Endothelial cell of umbilical vein (primary cell): ENCODE measurements at regions not wholly inside any gene's neighbourhood (a gene's known extent, or its start where the extent isn't known, plus 50 kb on each side); places are given as distances from the start of the nearest gene placed in this dataset.

Experiments
- BruUV-seq: library from RNA; stranded (reverse); fragments of 400-500 nt; replicated peaks from 2 replicates; lab custom pipeline; 2021; lab: Mats Ljungman, UMichigan
- CTCF ChIA-PET: fragments of 300-600, 350-600 bp; sonication (Branson Sonifier 250); formaldehyde crosslinking; loops from one replicate; lab custom pipeline; 2021; ENCODE audit warnings: antibody characterized with exemption, inconsistent platforms; lab: Charles Lee
- POLR2A ChIA-PET: fragments of 300-600, 350-600 bp; sonication (Branson Sonifier 250); formaldehyde crosslinking; loops from one replicate; lab custom pipeline; 2021; ENCODE audit warnings: antibody characterized with exemption, inconsistent platforms; lab: Charles Lee
- DNase-seq: peaks from one replicate; pipeline ENCODE4 v3.0.0-alpha.2; 2011; ENCODE audit warnings: low read depth, low spot score
- FAIRE-seq: peaks from 2 replicates; lab custom pipeline; 2011; peaks lifted over from hg19 to GRCh38; lab: Jason Lieb, UNC
- H2AFZ ChIP-seq: 2 replicates; pipeline ENCODE4 v1.6.0; 2012; ENCODE audit warnings: low read depth, low read length, control low read depth, inconsistent platforms
- H3K27ac ChIP-seq: 2 replicates; pipeline ENCODE4 v1.5.1; 2011; ENCODE audit warnings: low read depth, mild to moderate bottlenecking, control low read depth, low read length, moderate library complexity; ENCODE audit not compliant: insufficient read depth
- H3K27me3 ChIP-seq, 2 experiments: 2 replicates each; pipeline versions ENCODE4 v1.6.0 to v1.6.1; 2011; ENCODE audit warnings: low read length in 2 of 2, mixed read lengths in 1 of 2; ENCODE audit not compliant: control insufficient read depth in 2 of 2, insufficient read depth in 2 of 2
- H3K36me3 ChIP-seq, 2 experiments: 2 replicates in 1 of 2; 3 replicates in 1 of 2; pipeline ENCODE4 v1.5.1; 2011; ENCODE audit warnings: low read length in 2 of 2, mild to moderate bottlenecking in 1 of 2, moderate library complexity in 1 of 2; ENCODE audit not compliant: control insufficient read depth in 2 of 2, insufficient read depth in 2 of 2; ENCODE audit errors: extremely low read depth in 1 of 2
- H3K4me1 ChIP-seq: 3 replicates; pipeline ENCODE4 v1.5.1; 2011; ENCODE audit warnings: mild to moderate bottlenecking, low read length; ENCODE audit not compliant: control insufficient read depth, insufficient read depth; ENCODE audit errors: extremely low read depth
- H3K4me2 ChIP-seq: 2 replicates; pipeline ENCODE4 v1.6.1; 2011; ENCODE audit warnings: low read length, control low read depth, mixed read lengths; ENCODE audit not compliant: insufficient read depth
- H3K4me3 ChIP-seq, 3 experiments: fragments of 200-600 bp in 1 of 3; sonication (generic), shearing (Covaris generic) in 1 of 3; replicated peaks in 1 of 3; 2 replicates each; pipeline ENCODE4 v1.5.1; 2011 to 2016; ENCODE audit warnings: control low read depth in 3 of 3, low read length in 3 of 3, mild to moderate bottlenecking in 2 of 3, inconsistent platforms in 1 of 3, low read depth in 1 of 3, moderate library complexity in 1 of 3; ENCODE audit not compliant: insufficient read depth in 1 of 3
- H3K79me2 ChIP-seq: 2 replicates; pipeline ENCODE4 v1.6.0; 2012; ENCODE audit warnings: low read length, inconsistent platforms; ENCODE audit not compliant: control insufficient read depth, insufficient read depth
- H3K9ac ChIP-seq: replicated peaks from 2 replicates; pipeline ENCODE3; 2011; ENCODE audit warnings: low read length, control low read depth; ENCODE audit not compliant: insufficient read depth; ENCODE audit errors: extremely low read depth
- H3K9me1 ChIP-seq: replicated peaks from 3 replicates; pipeline ENCODE4 v1.6.0; 2011; ENCODE audit warnings: mild to moderate bottlenecking, low read length; ENCODE audit not compliant: control insufficient read depth, insufficient read depth; ENCODE audit errors: extremely low read depth
- H3K9me3 ChIP-seq: replicated peaks from 2 replicates; pipeline ENCODE4 v1.5.1; 2012; ENCODE audit warnings: low read length, inconsistent platforms; ENCODE audit not compliant: control insufficient read depth, insufficient read depth
- H4K20me1 ChIP-seq: replicated peaks from 2 replicates; pipeline ENCODE3; 2011; ENCODE audit warnings: mild to moderate bottlenecking, low read length; ENCODE audit not compliant: control insufficient read depth, insufficient read depth; ENCODE audit errors: extremely low read depth
- EZH2 ChIP-seq: IDR thresholded peaks from 2 replicates; pipeline ENCODE4 v1.6.1; 2012; ENCODE audit warnings: borderline replicate concordance, low read depth, mild to moderate bottlenecking, moderate library complexity, low read length, inconsistent platforms; ENCODE audit not compliant: severe bottlenecking
- FOS ChIP-seq: IDR thresholded peaks from 2 replicates; pipeline ENCODE4 v1.6.1; 2011; ENCODE audit warnings: mild to moderate bottlenecking, low read length, moderate library complexity, borderline replicate concordance; ENCODE audit not compliant: insufficient read depth
- POLR2A ChIP-seq: IDR thresholded peaks from 2 replicates; pipeline ENCODE4 v1.6.1; 2012; ENCODE audit warnings: low read depth, mild to moderate bottlenecking, control low read depth, low read length
- dilution Hi-C: fragments of 300-500 bp; cut with MboI; formaldehyde crosslinking; loops from one replicate; pipeline ENCODE4 v1.15.0; 2019; ENCODE audit warnings: low sequenced_read_pairs; ENCODE audit not compliant: extremely low pct_ligation_motif_present
- intact Hi-C: fragments of 100-400 bp; cut with micrococcal nuclease; formaldehyde crosslinking; loops from one replicate; pipeline ENCODE4 v1.10.0; 2022
- TF ChIP-seq, protein P1 (sequence below): IDR thresholded peaks from 2 replicates; pipeline ENCODE4 v1.6.1; 2011; ENCODE audit not compliant: insufficient read depth, insufficient read length
- TF ChIP-seq, protein P2 (sequence below), 2 donors: IDR thresholded peaks; 1 replicate in 1 of 2; 2 replicates in 1 of 2; pipeline ENCODE4 v1.5.1; 2011; ENCODE audit warnings: low read length in 2 of 2, mild to moderate bottlenecking in 2 of 2, moderate library complexity in 2 of 2, control low read depth in 1 of 2, inconsistent platforms in 1 of 2, low read depth in 1 of 2; ENCODE audit not compliant: insufficient read depth in 1 of 2; ENCODE audit errors: extremely low read depth in 1 of 2

DNA sequence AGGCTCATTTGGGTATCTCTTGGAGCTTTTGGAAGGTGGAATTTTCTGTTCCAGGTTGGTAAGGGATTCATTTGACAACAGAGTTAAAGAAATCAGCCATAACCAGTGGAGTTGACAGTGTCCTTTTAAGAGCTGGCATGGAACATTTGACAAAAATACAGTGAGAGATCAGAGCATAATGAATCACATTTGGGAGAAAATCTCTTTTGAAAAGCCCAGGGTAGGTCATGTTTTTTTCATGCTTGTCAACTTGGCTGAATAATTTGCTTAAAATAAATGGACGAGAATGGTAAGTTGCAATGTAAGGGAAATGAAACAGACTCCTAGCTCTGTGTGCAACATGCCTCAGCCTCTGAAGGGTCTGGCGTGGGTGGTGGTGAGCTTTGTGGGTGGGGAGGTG is 235.3 kb upstream of the N4BP1 start:
- no peak for FAIRE-seq
- CTCF ChIA-PET, result no interaction called here

DNA sequence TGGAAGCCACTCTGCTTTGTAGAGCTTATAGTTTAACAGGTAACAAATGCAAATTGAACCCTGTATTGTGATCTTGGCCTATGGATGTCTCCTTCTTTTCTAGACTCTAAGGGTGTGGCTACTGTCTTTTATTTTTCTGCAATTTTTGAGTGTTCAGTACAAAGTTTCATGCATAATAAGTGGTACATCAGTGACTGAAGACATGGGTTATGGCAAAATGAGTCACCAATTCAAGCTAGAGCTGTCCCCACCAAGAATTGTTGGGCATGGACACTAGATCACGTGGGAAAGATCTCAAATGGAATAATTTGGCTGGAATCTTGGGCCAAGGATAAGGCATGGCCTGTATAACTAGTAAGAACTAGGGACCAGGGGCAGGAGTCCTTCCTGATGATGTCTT is 228.4 kb upstream of the N4BP1 start:
- H3K4me1 ChIP-seq, result no peaks in the 10 kb centered on the region
- H3K79me2 ChIP-seq, result no peaks in the 10 kb centered on the region
- H3K27me3 ChIP-seq, result no peaks in the 10 kb centered on the region
- H3K4me2 ChIP-seq, result no peak overlapping the region
- H3K9me3 ChIP-seq, result peaks cover 5% of the 10 kb centered on the region
- H3K27ac ChIP-seq, result no peak overlapping the region
- no TSS peak for BruUV-seq
- CTCF ChIA-PET, result no interaction called here
- DNase-seq, result no peak
- H3K4me3 ChIP-seq, result no peak overlapping the region
- no peak for FAIRE-seq
- H3K9ac ChIP-seq, result no peak overlapping the region
- POLR2A ChIA-PET, result no interaction called here
- no peaks in the 10 kb centered on the region for H4K20me1 ChIP-seq
- dilution Hi-C loops, result no loop called here
- H3K36me3 ChIP-seq, result no peaks in the 10 kb centered on the region
- no peak overlapping the region for H2AFZ ChIP-seq
- H3K9me1 ChIP-seq, result no peaks in the 10 kb centered on the region
- intact Hi-C loops, result no loop called here
- no peak for TF ChIP-seq FOS
- no peak for TF ChIP-seq EZH2

More for the DNA sequence above, 235.3 kb upstream of the N4BP1 start:
- Histone ChIP-seq H2AFZ (no peak overlapping the region), H3K9me3 (no peaks in the 10 kb centered on the region), H3K9me1 (no peaks in the 10 kb centered on the region), H3K4me2 (no peak overlapping the region), H3K4me3 (no peak overlapping the region), H3K36me3 (no peaks in the 10 kb centered on the region), H3K79me2 (no peaks in the 10 kb centered on the region), H3K4me1 (no peaks in the 10 kb centered on the region), H3K27ac (no peak overlapping the region), H3K27me3 (no peaks in the 10 kb centered on the region), H4K20me1 (no peaks in the 10 kb centered on the region), H3K9ac (no peak overlapping the region)
- POLR2A ChIA-PET, result no interaction called here
- no TSS peak for BruUV-seq
- dilution Hi-C loops (no loop called here), intact Hi-C loops (no loop called here)
- no peak for DNase-seq
- no peak for TF ChIP-seq POLR2A
- TF ChIP-seq, protein P1, sequence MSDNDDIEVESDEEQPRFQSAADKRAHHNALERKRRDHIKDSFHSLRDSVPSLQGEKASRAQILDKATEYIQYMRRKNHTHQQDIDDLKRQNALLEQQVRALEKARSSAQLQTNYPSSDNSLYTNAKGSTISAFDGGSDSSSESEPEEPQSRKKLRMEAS, result no peak
- TF ChIP-seq, protein P2, sequence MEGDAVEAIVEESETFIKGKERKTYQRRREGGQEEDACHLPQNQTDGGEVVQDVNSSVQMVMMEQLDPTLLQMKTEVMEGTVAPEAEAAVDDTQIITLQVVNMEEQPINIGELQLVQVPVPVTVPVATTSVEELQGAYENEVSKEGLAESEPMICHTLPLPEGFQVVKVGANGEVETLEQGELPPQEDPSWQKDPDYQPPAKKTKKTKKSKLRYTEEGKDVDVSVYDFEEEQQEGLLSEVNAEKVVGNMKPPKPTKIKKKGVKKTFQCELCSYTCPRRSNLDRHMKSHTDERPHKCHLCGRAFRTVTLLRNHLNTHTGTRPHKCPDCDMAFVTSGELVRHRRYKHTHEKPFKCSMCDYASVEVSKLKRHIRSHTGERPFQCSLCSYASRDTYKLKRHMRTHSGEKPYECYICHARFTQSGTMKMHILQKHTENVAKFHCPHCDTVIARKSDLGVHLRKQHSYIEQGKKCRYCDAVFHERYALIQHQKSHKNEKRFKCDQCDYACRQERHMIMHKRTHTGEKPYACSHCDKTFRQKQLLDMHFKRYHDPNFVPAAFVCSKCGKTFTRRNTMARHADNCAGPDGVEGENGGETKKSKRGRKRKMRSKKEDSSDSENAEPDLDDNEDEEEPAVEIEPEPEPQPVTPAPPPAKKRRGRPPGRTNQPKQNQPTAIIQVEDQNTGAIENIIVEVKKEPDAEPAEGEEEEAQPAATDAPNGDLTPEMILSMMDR (IDR thresholded peaks at IDR 0.05; ENCODE audit: extremely low read depth in 1 of 2, insufficient read depth in 1 of 2, low read depth in 1 of 2, low read length in 2 of 2), result no peak
